ENCODE measurements at regions not wholly inside any gene's neighbourhood (a gene's known extent, or its start where the extent isn't known, plus 50 kb on each side); places are given as distances from the start of the nearest gene placed in this dataset.

GRCh38 chr7:93036149-93036640, 81.6 kb downstream of the SAMD9 start:
- Histone ChIP-seq H3K4me3 (no peak overlapping the region), H3K27me3 (replicated peaks; ENCODE audit: insufficient read depth) (no peaks in the 10 kb centered on the region), H3K9me3 (no peaks in the 10 kb centered on the region), H3K27ac (no peak overlapping the region), H3K4me1 (replicated peaks) (no peaks in the 10 kb centered on the region), H3K36me3 (no peaks in the 10 kb centered on the region)
- intact Hi-C loops (cut with DNase I) = no loop called here
- 72% methylated on average over 1 of the region's 1 CpG for WGBS
- DNase-seq (ENCODE audit: low spot score) = no peak
- TF ChIP-seq POLR2A (IDR thresholded peaks at IDR 0.05) = no peak
- TF ChIP-seq CTCF (IDR thresholded peaks at IDR 0.05) = no peak
- TF ChIP-seq POLR2AphosphoS5 (IDR thresholded peaks at IDR 0.05) = no peak

- no peak overlapping the region for H3K4me3 ChIP-seq
- no peaks in the 10 kb centered on the region for H3K4me1 ChIP-seq (replicated peaks)
- no peaks in the 10 kb centered on the region for H3K36me3 ChIP-seq
- TF ChIP-seq POLR2A (IDR thresholded peaks at IDR 0.05) (no peak), POLR2AphosphoS5 (IDR thresholded peaks at IDR 0.05) (no peak), CTCF (IDR thresholded peaks at IDR 0.05) (no peak)
- H3K27ac ChIP-seq = no peak overlapping the region
- intact Hi-C loops (cut with DNase I) = no loop called here
- H3K9me3 ChIP-seq = no peaks in the 10 kb centered on the region
- DNase-seq (ENCODE audit: low spot score) = no peak
- no peaks in the 10 kb centered on the region for H3K27me3 ChIP-seq (replicated peaks; ENCODE audit: insufficient read depth)
Measured at GRCh38 chr7:93031795-93032194, 86.0 kb downstream of the SAMD9 start.

GRCh38 chr7:93030605-93031225, 87.1 kb downstream of the SAMD9 start:
- intact Hi-C loops (cut with DNase I) = no loop called here

GRCh38 chr7:93029056-93029455, 88.7 kb downstream of the SAMD9 start:
- no peak overlapping the region for H3K4me3 ChIP-seq
- DNase-seq (ENCODE audit: low spot score) = no peak
- WGBS = 53% methylated on average over 7 of the region's 7 CpGs
- H3K4me1 ChIP-seq (replicated peaks) = no peaks in the 10 kb centered on the region
- no peak overlapping the region for H3K27ac ChIP-seq
- intact Hi-C loops (cut with DNase I) = no loop called here
- H3K36me3 ChIP-seq = no peaks in the 10 kb centered on the region
- no peaks in the 10 kb centered on the region for H3K9me3 ChIP-seq
- TF ChIP-seq CTCF (IDR thresholded peaks at IDR 0.05) (no peak), POLR2AphosphoS5 (IDR thresholded peaks at IDR 0.05) (no peak), POLR2A (IDR thresholded peaks at IDR 0.05) (no peak)
- H3K27me3 ChIP-seq (replicated peaks; ENCODE audit: insufficient read depth) = no peaks in the 10 kb centered on the region

More at GRCh38 chr7:93030605-93031225, 87.1 kb downstream of the SAMD9 start:
- no peak for DNase-seq (ENCODE audit: low spot score)
- no peak overlapping the region for H3K27ac ChIP-seq
- TF ChIP-seq POLR2AphosphoS5 (IDR thresholded peaks at IDR 0.05) = no peak
- TF ChIP-seq CTCF (IDR thresholded peaks at IDR 0.05) = no peak
- TF ChIP-seq POLR2A (IDR thresholded peaks at IDR 0.05) = no peak
- no peak overlapping the region for H3K4me3 ChIP-seq
- no peaks in the 10 kb centered on the region for H3K27me3 ChIP-seq (replicated peaks; ENCODE audit: insufficient read depth)
- H3K36me3 ChIP-seq = no peaks in the 10 kb centered on the region
- H3K4me1 ChIP-seq (replicated peaks) = no peaks in the 10 kb centered on the region
- no peaks in the 10 kb centered on the region for H3K9me3 ChIP-seq

GRCh38 chr7:93028610-93029009, 89.2 kb downstream of the SAMD9 start:
- Histone ChIP-seq H3K4me3 (no peak overlapping the region), H3K27ac (no peak overlapping the region), H3K36me3 (no peaks in the 10 kb centered on the region), H3K9me3 (no peaks in the 10 kb centered on the region), H3K27me3 (replicated peaks; ENCODE audit: insufficient read depth) (no peaks in the 10 kb centered on the region), H3K4me1 (replicated peaks) (no peaks in the 10 kb centered on the region)
- no peak for DNase-seq (ENCODE audit: low spot score)
- no peak for TF ChIP-seq CTCF (IDR thresholded peaks at IDR 0.05)
- TF ChIP-seq POLR2AphosphoS5 (IDR thresholded peaks at IDR 0.05) = no peak
- intact Hi-C loops (cut with DNase I) = no loop called here
- WGBS = 100% methylated on average over 2 of the region's 3 CpGs
